ENCODE measurements at regions not wholly inside any gene's neighbourhood (a gene's known extent, or its start where the extent isn't known, plus 50 kb on each side); places are given as distances from the start of the nearest gene placed in this dataset.

GRCh38 chr6:15090745-15091384, 155.0 kb upstream of the JARID2 start:
- TF ChIP-seq CTCF (IDR thresholded peaks at IDR 0.05; ENCODE audit: low read length) (no peak), EZH2phosphoT487 (IDR thresholded peaks at IDR 0.05; ENCODE audit: low read length) (no peak), EZH2 (optimal IDR thresholded peaks at IDR 0.05; ENCODE audit: low read depth, low read length) (no peak)

Measured in MM.1S (cell line).